ENCODE measurements at regions not wholly inside any gene's neighbourhood (a gene's known extent, or its start where the extent isn't known, plus 50 kb on each side); places are given as distances from the start of the nearest gene placed in this dataset.

- TF ChIP-seq CTCF (IDR thresholded peaks at IDR 0.05) (no peak), POLR2A (IDR thresholded peaks at IDR 0.05) (no peak)
Observed at GRCh38 chr4:62279689-62280088, 1079.6 kb downstream of the ADGRL3 start.

Measured in esophagus squamous epithelium (tissue), 4 donors.